DND-41 (cell line): ENCODE measurements at regions not wholly inside any gene's neighbourhood (a gene's known extent, or its start where the extent isn't known, plus 50 kb on each side); places are given as distances from the start of the nearest gene placed in this dataset.

Experiments
- ATAC-seq: fragments of 200-7000 bp; cut with Tn5 transposase; 3 replicates; pipeline ENCODE4 v1.9.1; 2021; ENCODE audit warnings: low read depth; ENCODE audit not compliant: insufficient read depth
- DNase-seq: peaks from one replicate; pipeline ENCODE4 v3.0.0-alpha.2; 2020
- H2AFZ ChIP-seq: 2 replicates; pipeline ENCODE4 v1.6.0; 2012; ENCODE audit warnings: low read depth, low read length
- H3K27ac ChIP-seq: 2 replicates; pipeline ENCODE4 v1.5.1; 2012; ENCODE audit warnings: low read length, inconsistent platforms
- H3K27me3 ChIP-seq: fragments of 200-600 bp; sonication (generic); 2 replicates; pipeline ENCODE4 v1.6.0; 2012; ENCODE audit warnings: low read length, mild to moderate bottlenecking, inconsistent platforms; ENCODE audit not compliant: insufficient read depth, poor library complexity
- H3K36me3 ChIP-seq: 2 replicates; pipeline ENCODE4 v1.5.1; 2012; ENCODE audit warnings: low read length, inconsistent platforms; ENCODE audit not compliant: insufficient read depth
- H3K4me1 ChIP-seq: 2 replicates; pipeline ENCODE4 v1.5.1; 2012; ENCODE audit warnings: mild to moderate bottlenecking, low read length; ENCODE audit not compliant: insufficient read depth
- H3K4me2 ChIP-seq: 2 replicates; pipeline ENCODE4 v1.6.0; 2012; ENCODE audit warnings: mild to moderate bottlenecking, moderate library complexity, low read length, inconsistent platforms; ENCODE audit not compliant: insufficient read depth
- H3K4me3 ChIP-seq, 2 experiments: fragments of 200-600 bp in 1 of 2; shearing (Covaris generic) in 1 of 2; 2 replicates each; pipeline ENCODE4 v1.5.1; 2012 to 2016; ENCODE audit warnings: inconsistent platforms in 2 of 2, low read length in 2 of 2, mild to moderate bottlenecking in 2 of 2, low read depth in 1 of 2, moderate library complexity in 1 of 2
- H3K79me2 ChIP-seq: 2 replicates; pipeline ENCODE4 v1.6.0; 2012; ENCODE audit warnings: low read length, inconsistent platforms; ENCODE audit not compliant: insufficient read depth
- H3K9ac ChIP-seq: 2 replicates; pipeline ENCODE4 v1.6.0; 2012; ENCODE audit warnings: low read depth, mild to moderate bottlenecking, inconsistent platforms, low read length, moderate library complexity
- H3K9me3 ChIP-seq: 2 replicates; pipeline ENCODE4 v1.5.1; 2012; ENCODE audit warnings: low read length, moderate library complexity, mild to moderate bottlenecking, inconsistent platforms; ENCODE audit not compliant: insufficient read depth, severe bottlenecking
- H4K20me1 ChIP-seq: 2 replicates; pipeline ENCODE4 v1.6.0; 2012; ENCODE audit warnings: low read length; ENCODE audit not compliant: insufficient read depth
- EZH2 ChIP-seq: IDR thresholded peaks from 3 replicates; pipeline ENCODE4 v1.6.1; 2012; ENCODE audit warnings: borderline replicate concordance, low read depth, mild to moderate bottlenecking, moderate library complexity, low read length, inconsistent platforms; ENCODE audit not compliant: severe bottlenecking
- TF ChIP-seq, protein P1 (sequence below): IDR thresholded peaks from 2 replicates; pipeline ENCODE4 v1.5.1; 2012; ENCODE audit warnings: borderline replicate concordance, low read length, moderate library complexity, mild to moderate bottlenecking; ENCODE audit not compliant: poor library complexity, severe bottlenecking; ENCODE audit errors: extremely low read depth

DNA sequence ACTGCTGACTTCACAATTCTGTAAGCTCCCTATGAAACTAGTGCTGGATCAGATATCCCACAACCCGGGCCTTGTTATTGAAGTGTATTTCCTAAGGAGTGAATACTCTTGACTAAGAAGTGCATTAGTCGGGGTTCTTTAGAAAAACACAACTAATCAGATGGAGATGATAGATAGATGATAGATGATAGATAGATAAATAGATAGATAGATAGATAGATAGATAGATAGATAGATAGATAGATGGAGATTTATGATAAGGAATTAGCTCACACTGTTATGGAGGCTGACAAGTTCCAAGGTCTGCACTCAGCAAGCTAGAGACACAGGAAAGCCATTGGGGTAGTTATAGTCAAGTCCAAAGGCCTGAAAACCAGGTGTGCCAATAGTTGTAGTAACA, 214.6 kb upstream of the COX7C start:
- no peaks in the 10 kb centered on the region for H4K20me1 ChIP-seq
- no peak for ATAC-seq
- no peak overlapping the region for H3K4me3 ChIP-seq
- DNase-seq, result no peak
- H3K4me2 ChIP-seq, result no peak overlapping the region
- no peak overlapping the region for H3K27ac ChIP-seq
- H3K36me3 ChIP-seq, result no peaks in the 10 kb centered on the region
- no peak for TF ChIP-seq EZH2
- TF ChIP-seq, protein P1, sequence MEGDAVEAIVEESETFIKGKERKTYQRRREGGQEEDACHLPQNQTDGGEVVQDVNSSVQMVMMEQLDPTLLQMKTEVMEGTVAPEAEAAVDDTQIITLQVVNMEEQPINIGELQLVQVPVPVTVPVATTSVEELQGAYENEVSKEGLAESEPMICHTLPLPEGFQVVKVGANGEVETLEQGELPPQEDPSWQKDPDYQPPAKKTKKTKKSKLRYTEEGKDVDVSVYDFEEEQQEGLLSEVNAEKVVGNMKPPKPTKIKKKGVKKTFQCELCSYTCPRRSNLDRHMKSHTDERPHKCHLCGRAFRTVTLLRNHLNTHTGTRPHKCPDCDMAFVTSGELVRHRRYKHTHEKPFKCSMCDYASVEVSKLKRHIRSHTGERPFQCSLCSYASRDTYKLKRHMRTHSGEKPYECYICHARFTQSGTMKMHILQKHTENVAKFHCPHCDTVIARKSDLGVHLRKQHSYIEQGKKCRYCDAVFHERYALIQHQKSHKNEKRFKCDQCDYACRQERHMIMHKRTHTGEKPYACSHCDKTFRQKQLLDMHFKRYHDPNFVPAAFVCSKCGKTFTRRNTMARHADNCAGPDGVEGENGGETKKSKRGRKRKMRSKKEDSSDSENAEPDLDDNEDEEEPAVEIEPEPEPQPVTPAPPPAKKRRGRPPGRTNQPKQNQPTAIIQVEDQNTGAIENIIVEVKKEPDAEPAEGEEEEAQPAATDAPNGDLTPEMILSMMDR, result no peak
- H2AFZ ChIP-seq, result no peak overlapping the region
- H3K79me2 ChIP-seq, result no peaks in the 10 kb centered on the region
- H3K4me1 ChIP-seq, result no peaks in the 10 kb centered on the region
- H3K9me3 ChIP-seq, result no peaks in the 10 kb centered on the region
- no peaks in the 10 kb centered on the region for H3K27me3 ChIP-seq
- no peak overlapping the region for H3K9ac ChIP-seq

DNA sequence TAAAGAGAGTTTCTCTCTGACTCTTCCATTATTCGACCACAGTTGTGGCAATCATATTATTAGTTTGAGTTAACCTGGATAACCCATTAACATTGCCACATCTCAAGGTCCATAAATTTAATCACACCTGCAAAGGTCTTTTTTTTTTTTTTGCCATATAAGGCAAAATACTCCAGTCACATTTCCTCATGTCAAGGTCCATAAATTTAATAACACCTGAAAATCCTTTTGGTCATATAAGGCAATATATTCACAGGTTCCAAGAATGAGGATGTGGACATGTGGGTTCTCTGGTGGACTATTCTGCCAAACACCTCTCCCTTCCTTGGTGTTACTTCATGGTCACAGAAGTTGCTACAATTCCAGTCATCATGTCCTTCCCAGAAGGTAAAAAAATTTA, 213.5 kb upstream of the COX7C start:
- DNase-seq, result no peak
- no peak overlapping the region for H3K9ac ChIP-seq
- H3K79me2 ChIP-seq, result no peaks in the 10 kb centered on the region
- H3K9me3 ChIP-seq, result no peaks in the 10 kb centered on the region
- no peaks in the 10 kb centered on the region for H4K20me1 ChIP-seq
- ATAC-seq, result no peak
- H3K27ac ChIP-seq, result no peak overlapping the region
- H3K36me3 ChIP-seq, result no peaks in the 10 kb centered on the region
- no peaks in the 10 kb centered on the region for H3K27me3 ChIP-seq
- TF ChIP-seq EZH2, result no peak
- TF ChIP-seq, protein P1, result no peak
- no peak overlapping the region for H2AFZ ChIP-seq
- H3K4me3 ChIP-seq, result no peak overlapping the region
- no peaks in the 10 kb centered on the region for H3K4me1 ChIP-seq
- H3K4me2 ChIP-seq, result no peak overlapping the region

- H3K79me2 ChIP-seq, result no peaks in the 10 kb centered on the region
- H3K9ac ChIP-seq, result no peak overlapping the region
- ATAC-seq, result no peak
- no peaks in the 10 kb centered on the region for H3K27me3 ChIP-seq
- H3K4me2 ChIP-seq, result no peak overlapping the region
- DNase-seq, result no peak
- no peaks in the 10 kb centered on the region for H4K20me1 ChIP-seq
- TF ChIP-seq, protein P1, result no peak
- TF ChIP-seq EZH2, result no peak
- H3K27ac ChIP-seq, result no peak overlapping the region
- no peak overlapping the region for H3K4me3 ChIP-seq
- H2AFZ ChIP-seq, result no peak overlapping the region
- no peaks in the 10 kb centered on the region for H3K4me1 ChIP-seq
- no peaks in the 10 kb centered on the region for H3K9me3 ChIP-seq
- H3K36me3 ChIP-seq, result no peaks in the 10 kb centered on the region
Measured at GRCh38 chr5:86407711-86408110, 210.0 kb upstream of the COX7C start.

DNA sequence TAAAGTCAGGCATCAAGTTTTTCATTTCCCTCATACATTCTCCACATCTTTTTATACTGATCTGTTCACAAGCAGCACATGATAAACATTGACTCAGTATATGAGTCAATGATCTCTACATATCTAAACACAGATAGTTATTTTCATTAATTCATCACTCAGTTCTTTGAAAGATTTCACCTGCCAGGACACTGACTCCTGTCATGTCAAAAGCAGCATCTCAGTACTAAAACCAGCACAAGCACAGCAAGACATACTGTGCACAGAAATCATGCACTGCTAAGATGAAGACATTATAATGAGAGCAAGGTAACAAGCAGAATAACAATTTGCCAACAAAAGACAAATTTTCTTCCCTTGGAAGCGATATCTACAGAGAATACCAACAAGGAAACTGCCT, 206.1 kb upstream of the COX7C start:
- Histone ChIP-seq H4K20me1 (no peaks in the 10 kb centered on the region), H3K79me2 (no peaks in the 10 kb centered on the region), H3K4me3 (no peak overlapping the region), H3K9me3 (no peaks in the 10 kb centered on the region), H2AFZ (no peak overlapping the region), H3K9ac (no peak overlapping the region), H3K27me3 (no peaks in the 10 kb centered on the region), H3K27ac (no peak overlapping the region), H3K36me3 (no peaks in the 10 kb centered on the region), H3K4me2 (no peak overlapping the region), H3K4me1 (no peaks in the 10 kb centered on the region)
- DNase-seq, result no peak
- ATAC-seq, result no peak
- TF ChIP-seq, protein P1, result no peak
- TF ChIP-seq EZH2, result no peak
